ENCODE measurements at regions not wholly inside any gene's neighbourhood (a gene's known extent, or its start where the extent isn't known, plus 50 kb on each side); places are given as distances from the start of the nearest gene placed in this dataset.

- TF ChIP-seq CTCF (IDR thresholded peaks at IDR 0.05 in 4 of 5, conservative IDR thresholded peaks at IDR 0.05 in 1 of 5) (no peak), POLR2A (IDR thresholded peaks at IDR 0.05) (no peak)
Measured at GRCh38 chr20:7516621-7517111, 423.6 kb downstream of the HAO1 start.
